Trophoblast cell (in vitro differentiated cells and primary cell): ENCODE measurements at regions not wholly inside any gene's neighbourhood (a gene's known extent, or its start where the extent isn't known, plus 50 kb on each side); places are given as distances from the start of the nearest gene placed in this dataset.

Experiments
- DNase-seq, 2 donors: peaks; one replicate each; pipeline ENCODE4 v3.0.0-alpha.2; 2016
- H2AFZ ChIP-seq: 2 replicates; pipeline ENCODE4 v1.6.1; 2013; ENCODE audit warnings: low read length, moderate library complexity, mild to moderate bottlenecking; ENCODE audit not compliant: insufficient read depth, poor library complexity
- H2AK5ac ChIP-seq: 2 replicates; pipeline ENCODE4 v1.6.1; 2013; ENCODE audit warnings: mild to moderate bottlenecking, low read length
- H2BK120ac ChIP-seq: 2 replicates; pipeline ENCODE4 v1.6.1; 2013; ENCODE audit warnings: low read length, mild to moderate bottlenecking, moderate library complexity; ENCODE audit not compliant: insufficient read depth, poor library complexity
- H2BK12ac ChIP-seq: 2 replicates; pipeline ENCODE4 v1.6.1; 2013; ENCODE audit warnings: mild to moderate bottlenecking, low read length, moderate library complexity
- H2BK5ac ChIP-seq: 2 replicates; pipeline ENCODE4 v1.6.1; 2013; ENCODE audit warnings: low read length, low read depth, moderate library complexity, mild to moderate bottlenecking; ENCODE audit not compliant: poor library complexity
- H3K14ac ChIP-seq: 2 replicates; pipeline ENCODE4 v1.6.1; 2013; ENCODE audit warnings: mild to moderate bottlenecking, low read length
- H3K18ac ChIP-seq: 2 replicates; pipeline ENCODE4 v1.6.1; 2013; ENCODE audit warnings: mild to moderate bottlenecking, low read length
- H3K23ac ChIP-seq: 2 replicates; pipeline ENCODE4 v1.6.1; 2013; ENCODE audit warnings: low read length
- H3K27ac ChIP-seq: 2 replicates; pipeline ENCODE4 v1.5.1; 2013; ENCODE audit warnings: low read depth, mild to moderate bottlenecking, inconsistent platforms, low read length, moderate library complexity
- H3K27me3 ChIP-seq: 2 replicates; pipeline ENCODE4 v1.6.1; 2013; ENCODE audit warnings: inconsistent platforms, mild to moderate bottlenecking, low read length, moderate library complexity; ENCODE audit not compliant: insufficient read depth
- H3K36me3 ChIP-seq, 2 experiments: 1 replicate in 1 of 2; 2 replicates in 1 of 2; pipeline ENCODE4 v1.6.1; 2013; ENCODE audit warnings: low read length in 2 of 2, mild to moderate bottlenecking in 2 of 2, moderate library complexity in 1 of 2; ENCODE audit not compliant: insufficient read depth in 2 of 2, control insufficient read depth in 1 of 2
- H3K4ac ChIP-seq: 2 replicates; pipeline ENCODE4 v1.6.1; 2013; ENCODE audit warnings: low read depth, mild to moderate bottlenecking, low read length, moderate library complexity
- H3K4me1 ChIP-seq, 2 experiments: 1 replicate in 1 of 2; 2 replicates in 1 of 2; pipeline ENCODE4 v1.6.1; 2013; ENCODE audit warnings: low read length in 2 of 2, mild to moderate bottlenecking in 2 of 2, moderate library complexity in 1 of 2; ENCODE audit not compliant: insufficient read depth in 2 of 2, control insufficient read depth in 1 of 2
- H3K4me2 ChIP-seq: 2 replicates; pipeline ENCODE4 v1.6.1; 2013; ENCODE audit warnings: inconsistent platforms, mild to moderate bottlenecking, low read length, moderate library complexity
- H3K4me3 ChIP-seq: 2 replicates; pipeline ENCODE4 v1.5.1; 2013; ENCODE audit warnings: mild to moderate bottlenecking, low read depth, low read length, inconsistent platforms
- H3K79me1 ChIP-seq: one replicate; pipeline ENCODE4 v1.6.1; 2013; ENCODE audit warnings: low read length
- H3K79me2 ChIP-seq: 2 replicates; pipeline ENCODE4 v1.6.1; 2013; ENCODE audit warnings: low read length, mild to moderate bottlenecking; ENCODE audit not compliant: control insufficient read depth, insufficient read depth, poor library complexity
- H3K9ac ChIP-seq: 2 replicates; pipeline ENCODE4 v1.6.1; 2013; ENCODE audit warnings: mild to moderate bottlenecking, low read length
- H3K9me3 ChIP-seq: 2 replicates; pipeline ENCODE4 v1.6.1; 2013; ENCODE audit warnings: low read depth, mild to moderate bottlenecking, control low read depth, inconsistent platforms, low read length; ENCODE audit not compliant: insufficient read depth
- H4K12ac ChIP-seq: 2 replicates; pipeline ENCODE4 v1.6.1; 2013; ENCODE audit warnings: low read depth, mild to moderate bottlenecking, low read length, moderate library complexity
- H4K8ac ChIP-seq: 2 replicates; pipeline ENCODE4 v1.6.1; 2013; ENCODE audit warnings: low read depth, mild to moderate bottlenecking, low read length, moderate library complexity
- H4K91ac ChIP-seq: one replicate; pipeline ENCODE4 v1.6.1; 2013; ENCODE audit warnings: low read depth, mild to moderate bottlenecking, low read length, moderate library complexity
- WGBS: extraction: QIAGEN DNeasy Blood & Tissue Kit; methylation state at CpG from one replicate; pipeline ENCODE4 v1.1.7; 2013; ENCODE audit warnings: missing lambda C conversion rate; ENCODE audit not compliant: insufficient read length, insufficient coverage; ENCODE audit errors: extremely low coverage; 5-methylcytosine and 5-hydroxymethylcytosine counted together

DNA sequence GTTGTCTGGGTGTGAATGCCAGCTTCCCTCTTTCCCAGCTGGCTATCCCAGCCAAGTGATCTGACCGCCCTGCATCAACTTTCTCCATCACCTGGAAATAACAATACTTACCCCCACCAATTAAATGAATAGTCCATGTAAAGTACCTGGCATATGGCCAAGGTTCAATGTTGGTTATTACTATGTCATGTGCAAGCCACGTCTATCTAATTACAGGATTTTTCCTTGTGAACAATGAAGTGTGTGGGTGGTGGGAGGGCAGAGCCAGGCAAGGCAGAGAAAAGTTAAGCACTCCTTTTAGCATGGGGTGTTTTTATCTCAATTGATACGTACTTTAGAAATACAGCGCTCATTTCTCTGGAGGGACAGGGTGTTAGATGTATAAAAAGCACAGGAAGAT lies 121.1 kb downstream of the NHLRC3 start:
- Histone ChIP-seq H2AK5ac (no peak overlapping the region), H2BK12ac (no peak overlapping the region), H3K9ac (no peak overlapping the region), H3K14ac (no peak overlapping the region), H2AFZ (no peak overlapping the region), H3K27ac (no peak overlapping the region), H3K4me1 (no peaks in the 10 kb centered on the region), H4K91ac (no peak overlapping the region), H4K12ac (no peak overlapping the region), H3K79me1 (no peaks in the 10 kb centered on the region), H3K18ac (no peak overlapping the region), H3K79me2 (no peaks in the 10 kb centered on the region), H3K27me3 (no peaks in the 10 kb centered on the region), H4K8ac (no peak overlapping the region), H2BK120ac (no peak overlapping the region), H3K4ac (no peak overlapping the region), H3K9me3 (no peaks in the 10 kb centered on the region), H3K4me3 (no peak overlapping the region), H2BK5ac (no peak overlapping the region), H3K4me2 (no peak overlapping the region), H3K36me3 (no peaks in the 10 kb centered on the region), H3K23ac (no peak overlapping the region)
- no CpG with 5 or more reads among the region's 4 CpGs for WGBS
- DNase-seq: no peak

DNA sequence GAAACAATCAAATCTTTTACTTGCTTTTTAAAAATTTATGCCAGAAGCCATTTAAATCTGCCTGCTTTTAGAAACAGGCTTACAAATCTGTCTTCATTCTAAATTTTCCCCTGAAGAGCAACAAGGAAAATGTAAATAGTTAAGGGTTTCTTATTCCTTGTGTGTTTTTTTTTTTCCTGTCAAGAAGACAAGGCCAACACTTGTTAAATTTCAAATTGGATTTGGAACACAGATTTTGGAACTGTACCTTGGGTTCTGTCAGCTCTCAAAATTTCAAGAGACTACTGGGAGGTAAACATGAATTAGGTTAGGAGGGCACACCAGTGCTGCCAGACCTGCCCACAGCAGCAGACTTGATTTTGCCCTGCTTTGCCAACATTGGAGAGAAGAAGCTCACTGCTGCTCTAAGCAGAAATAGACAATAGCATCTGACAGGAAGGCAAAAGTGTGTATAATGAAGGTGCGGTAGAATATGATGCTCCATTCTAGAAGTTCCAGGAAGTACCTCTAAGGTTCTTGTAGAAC lies 121.7 kb downstream of the NHLRC3 start:
- Histone ChIP-seq H4K91ac (no peak overlapping the region), H4K8ac (no peak overlapping the region), H2AK5ac (no peak overlapping the region), H3K4me2 (no peak overlapping the region), H3K9ac (no peak overlapping the region), H3K36me3 (no peaks in the 10 kb centered on the region), H2BK120ac (no peak overlapping the region), H2BK5ac (no peak overlapping the region), H3K27me3 (no peaks in the 10 kb centered on the region), H3K23ac (no peak overlapping the region), H3K4me3 (no peak overlapping the region), H3K9me3 (no peaks in the 10 kb centered on the region), H4K12ac (no peak overlapping the region), H3K27ac (no peak overlapping the region), H3K79me1 (no peaks in the 10 kb centered on the region), H3K14ac (no peak overlapping the region), H2BK12ac (no peak overlapping the region), H3K79me2 (no peaks in the 10 kb centered on the region), H3K4me1 (no peaks in the 10 kb centered on the region), H2AFZ (no peak overlapping the region), H3K18ac (no peak overlapping the region), H3K4ac (no peak overlapping the region)
- no CpG with 5 or more reads among the region's 1 CpG for WGBS
- DNase-seq: no peak

DNA sequence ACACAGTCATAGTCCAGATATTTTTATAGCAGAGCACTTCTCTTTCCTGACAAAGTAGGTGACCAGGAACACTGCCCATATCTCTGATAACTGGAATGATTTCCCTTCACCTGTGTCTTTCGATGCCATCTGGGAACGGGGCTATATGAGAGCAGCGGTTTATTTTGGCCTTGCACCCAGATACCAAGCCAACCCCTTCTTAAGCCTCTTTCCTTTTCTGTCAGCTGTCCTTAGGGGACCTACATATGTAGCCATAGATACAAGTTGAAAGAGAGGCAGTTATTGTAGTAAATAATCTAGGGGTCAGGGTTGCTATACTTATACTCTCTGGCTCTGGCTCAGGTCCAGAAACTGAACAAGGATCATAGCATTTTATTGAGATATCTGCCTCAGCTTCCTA lies 128.8 kb downstream of the NHLRC3 start:
- Histone ChIP-seq H3K4me3 (no peak overlapping the region), H3K9ac (no peak overlapping the region), H3K27ac (no peak overlapping the region), H3K4me1 (no peaks in the 10 kb centered on the region), H3K18ac (no peak overlapping the region), H3K14ac (no peak overlapping the region), H2BK5ac (no peak overlapping the region), H4K12ac (no peak overlapping the region), H3K4ac (no peak overlapping the region), H2BK12ac (no peak overlapping the region), H3K4me2 (no peak overlapping the region), H3K23ac (no peak overlapping the region), H3K79me1 (no peaks in the 10 kb centered on the region), H4K91ac (no peak overlapping the region), H2AK5ac (no peak overlapping the region), H4K8ac (no peak overlapping the region), H3K27me3 (no peaks in the 10 kb centered on the region), H3K79me2 (no peaks in the 10 kb centered on the region), H3K9me3 (no peaks in the 10 kb centered on the region), H3K36me3 (no peaks in the 10 kb centered on the region), H2BK120ac (no peak overlapping the region), H2AFZ (no peak overlapping the region)
- DNase-seq: no peak
- WGBS: no CpG with 5 or more reads among the region's 3 CpGs

DNA sequence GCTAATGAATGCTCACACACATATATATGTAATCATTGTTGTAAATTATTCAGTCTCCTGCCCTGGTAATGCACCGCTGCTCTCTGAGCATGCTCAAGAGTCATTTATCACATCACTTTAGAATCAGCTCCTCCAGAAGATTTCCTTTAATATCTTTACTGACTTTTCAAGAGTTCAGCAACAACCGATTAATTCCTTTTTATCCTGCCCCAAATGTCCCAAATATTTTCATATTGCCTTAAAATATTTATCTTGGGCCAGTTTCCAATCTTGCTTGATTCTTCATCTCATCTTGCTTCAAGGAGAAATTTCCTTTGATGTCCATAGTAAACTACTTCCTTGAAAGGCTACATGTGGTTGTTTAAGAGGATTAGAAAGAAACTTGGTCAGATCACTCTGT lies 132.5 kb downstream of the NHLRC3 start:
- Histone ChIP-seq H3K27ac (no peak overlapping the region), H4K91ac (no peak overlapping the region), H2BK120ac (no peak overlapping the region), H3K4me1 (no peaks in the 10 kb centered on the region), H4K12ac (no peak overlapping the region), H3K79me2 (no peaks in the 10 kb centered on the region), H2AK5ac (no peak overlapping the region), H3K23ac (no peak overlapping the region), H3K9ac (no peak overlapping the region), H3K4me3 (no peak overlapping the region), H3K9me3 (no peaks in the 10 kb centered on the region), H3K36me3 (no peaks in the 10 kb centered on the region), H3K4ac (no peak overlapping the region), H3K4me2 (no peak overlapping the region), H2BK12ac (no peak overlapping the region), H2BK5ac (no peak overlapping the region), H2AFZ (no peak overlapping the region), H4K8ac (no peak overlapping the region), H3K79me1 (no peaks in the 10 kb centered on the region), H3K14ac (no peak overlapping the region), H3K27me3 (no peaks in the 10 kb centered on the region), H3K18ac (no peak overlapping the region)
- DNase-seq: no peak
- no CpG with 5 or more reads among the region's 2 CpGs for whole genome bisulfite sequencing
